ENCODE measurements at regions not wholly inside any gene's neighbourhood (a gene's known extent, or its start where the extent isn't known, plus 50 kb on each side); places are given as distances from the start of the nearest gene placed in this dataset.

DNA sequence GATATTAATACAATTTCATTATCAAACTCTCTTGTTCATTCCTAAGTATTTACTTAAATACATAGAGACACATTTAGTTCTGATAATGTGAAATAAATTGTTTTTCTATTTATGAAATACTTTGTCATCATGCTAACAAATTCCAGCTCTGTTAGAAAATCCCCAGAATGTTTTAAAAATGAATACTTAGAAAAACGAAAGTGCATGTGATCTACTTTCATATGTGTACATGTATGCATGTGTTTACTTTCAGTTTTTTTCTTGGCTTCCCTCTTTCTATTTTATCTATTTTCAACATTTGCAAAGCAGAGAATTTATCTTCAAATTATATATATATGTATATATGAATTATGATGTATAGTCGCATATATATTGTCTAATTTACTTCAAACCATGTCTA, 1110.0 kb upstream of the PCDH20 start:
- Histone ChIP-seq H3K4me3 (ENCODE audit: low read depth in 1 of 2, low read length in 2 of 2) (no peak overlapping the region), H3K9me3 (ENCODE audit: control insufficient read depth in 1 of 2, low read length in 2 of 2) (no peaks in the 10 kb centered on the region), H3K36me3 (ENCODE audit: control insufficient read depth in 1 of 2, insufficient read depth in 2 of 2, low read length in 2 of 2) (no peaks in the 10 kb centered on the region), H3K4me1 (ENCODE audit: control insufficient read depth in 1 of 2, insufficient read depth in 2 of 2, low read length in 2 of 2) (no peaks in the 10 kb centered on the region), H3K27ac (ENCODE audit: low read length) (no peak overlapping the region), H3K27me3 (ENCODE audit: low read depth, low read length) (no peaks in the 10 kb centered on the region)

- H3K36me3 ChIP-seq (ENCODE audit: control insufficient read depth in 1 of 2, insufficient read depth in 2 of 2, low read length in 2 of 2) = no peaks in the 10 kb centered on the region
- H3K27ac ChIP-seq (ENCODE audit: low read length) = no peak overlapping the region
- H3K4me1 ChIP-seq (ENCODE audit: control insufficient read depth in 1 of 2, insufficient read depth in 2 of 2, low read length in 2 of 2) = no peaks in the 10 kb centered on the region
- H3K4me3 ChIP-seq (ENCODE audit: low read depth in 1 of 2, low read length in 2 of 2) = no peak overlapping the region
- H3K27me3 ChIP-seq (ENCODE audit: low read depth, low read length) = no peaks in the 10 kb centered on the region
- H3K9me3 ChIP-seq (ENCODE audit: control insufficient read depth in 1 of 2, low read length in 2 of 2) = no peaks in the 10 kb centered on the region
Measured at GRCh38 chr13:62524498-62524897, 1108.8 kb upstream of the PCDH20 start.

- H3K4me3 ChIP-seq (ENCODE audit: low read depth in 1 of 2, low read length in 2 of 2) = no peak overlapping the region
- H3K27me3 ChIP-seq (ENCODE audit: low read depth, low read length) = no peaks in the 10 kb centered on the region
- H3K9me3 ChIP-seq (ENCODE audit: control insufficient read depth in 1 of 2, low read length in 2 of 2) = no peaks in the 10 kb centered on the region
- no peak overlapping the region for H3K27ac ChIP-seq (ENCODE audit: low read length)
- no peaks in the 10 kb centered on the region for H3K4me1 ChIP-seq (ENCODE audit: control insufficient read depth in 1 of 2, insufficient read depth in 2 of 2, low read length in 2 of 2)
- no peaks in the 10 kb centered on the region for H3K36me3 ChIP-seq (ENCODE audit: control insufficient read depth in 1 of 2, insufficient read depth in 2 of 2, low read length in 2 of 2)
Measured at GRCh38 chr13:62524061-62524460, 1108.4 kb upstream of the PCDH20 start.

GRCh38 chr13:62512194-62513141, 1096.8 kb upstream of the PCDH20 start:
- Histone ChIP-seq H3K36me3 (ENCODE audit: control insufficient read depth in 1 of 2, insufficient read depth in 2 of 2, low read length in 2 of 2) (no peaks in the 10 kb centered on the region), H3K9me3 (ENCODE audit: control insufficient read depth in 1 of 2, low read length in 2 of 2) (no peaks in the 10 kb centered on the region), H3K27ac (ENCODE audit: low read length) (no peak overlapping the region), H3K27me3 (ENCODE audit: low read depth, low read length) (no peaks in the 10 kb centered on the region), H3K4me3 (ENCODE audit: low read depth in 1 of 2, low read length in 2 of 2) (no peak overlapping the region), H3K4me1 (ENCODE audit: control insufficient read depth in 1 of 2, insufficient read depth in 2 of 2, low read length in 2 of 2) (no peaks in the 10 kb centered on the region)

- no peak overlapping the region for H3K4me3 ChIP-seq (ENCODE audit: low read depth in 1 of 2, low read length in 2 of 2)
- no peaks in the 10 kb centered on the region for H3K4me1 ChIP-seq (ENCODE audit: control insufficient read depth in 1 of 2, insufficient read depth in 2 of 2, low read length in 2 of 2)
- H3K9me3 ChIP-seq (ENCODE audit: control insufficient read depth in 1 of 2, low read length in 2 of 2) = no peaks in the 10 kb centered on the region
- no peaks in the 10 kb centered on the region for H3K36me3 ChIP-seq (ENCODE audit: control insufficient read depth in 1 of 2, insufficient read depth in 2 of 2, low read length in 2 of 2)
- no peaks in the 10 kb centered on the region for H3K27me3 ChIP-seq (ENCODE audit: low read depth, low read length)
- no peak overlapping the region for H3K27ac ChIP-seq (ENCODE audit: low read length)
Measured at GRCh38 chr13:62510906-62511655, 1095.4 kb upstream of the PCDH20 start.

DNA sequence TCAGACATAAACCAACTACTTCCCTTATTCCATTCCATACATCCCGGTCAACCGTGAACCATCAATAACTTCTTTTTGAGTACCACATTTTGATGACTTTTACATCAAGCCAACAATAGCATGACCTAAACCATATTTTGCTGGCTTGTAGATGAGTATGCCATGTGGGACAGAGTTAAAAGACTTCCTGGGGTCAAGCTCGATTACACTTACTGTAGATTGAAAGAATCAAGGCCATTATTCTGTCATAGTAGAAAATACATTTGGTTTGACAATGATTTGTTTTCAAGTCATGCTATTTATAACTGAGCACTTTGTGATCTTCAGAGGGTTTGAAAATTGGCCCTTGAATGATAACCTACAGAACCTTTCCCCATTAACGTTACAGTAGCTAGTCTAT, 1086.9 kb upstream of the PCDH20 start:
- H3K36me3 ChIP-seq (ENCODE audit: control insufficient read depth in 1 of 2, insufficient read depth in 2 of 2, low read length in 2 of 2) = no peaks in the 10 kb centered on the region
- no peak overlapping the region for H3K4me3 ChIP-seq (ENCODE audit: low read depth in 1 of 2, low read length in 2 of 2)
- H3K27ac ChIP-seq (ENCODE audit: low read length) = no peak overlapping the region
- no peaks in the 10 kb centered on the region for H3K27me3 ChIP-seq (ENCODE audit: low read depth, low read length)
- no peaks in the 10 kb centered on the region for H3K9me3 ChIP-seq (ENCODE audit: control insufficient read depth in 1 of 2, low read length in 2 of 2)
- H3K4me1 ChIP-seq (ENCODE audit: control insufficient read depth in 1 of 2, insufficient read depth in 2 of 2, low read length in 2 of 2) = no peaks in the 10 kb centered on the region

DNA sequence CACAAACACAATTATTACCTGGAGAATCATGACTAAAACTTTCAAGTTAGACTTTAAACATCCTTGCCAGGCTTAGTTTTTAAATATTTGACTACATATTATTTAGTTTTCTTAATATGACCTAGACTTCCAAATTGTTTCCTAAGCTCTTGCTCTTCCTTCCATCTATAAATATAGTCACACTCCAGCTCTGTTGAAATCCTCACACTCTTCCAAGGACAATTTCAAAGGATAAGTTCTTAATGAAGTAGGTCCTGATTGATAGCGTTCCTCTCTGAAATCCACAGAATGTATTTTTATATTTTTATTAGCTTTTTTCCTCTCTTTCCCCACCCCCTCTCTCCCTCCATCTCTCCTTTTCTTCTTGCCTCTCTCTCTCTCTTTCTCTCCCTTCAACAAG, 1074.1 kb upstream of the PCDH20 start:
- H3K27ac ChIP-seq (ENCODE audit: low read length) = no peak overlapping the region
- H3K27me3 ChIP-seq (ENCODE audit: low read depth, low read length) = no peaks in the 10 kb centered on the region
- no peak overlapping the region for H3K4me3 ChIP-seq (ENCODE audit: low read depth in 1 of 2, low read length in 2 of 2)
- no peaks in the 10 kb centered on the region for H3K4me1 ChIP-seq (ENCODE audit: control insufficient read depth in 1 of 2, insufficient read depth in 2 of 2, low read length in 2 of 2)
- no peaks in the 10 kb centered on the region for H3K36me3 ChIP-seq (ENCODE audit: control insufficient read depth in 1 of 2, insufficient read depth in 2 of 2, low read length in 2 of 2)
- no peaks in the 10 kb centered on the region for H3K9me3 ChIP-seq (ENCODE audit: control insufficient read depth in 1 of 2, low read length in 2 of 2)

DNA sequence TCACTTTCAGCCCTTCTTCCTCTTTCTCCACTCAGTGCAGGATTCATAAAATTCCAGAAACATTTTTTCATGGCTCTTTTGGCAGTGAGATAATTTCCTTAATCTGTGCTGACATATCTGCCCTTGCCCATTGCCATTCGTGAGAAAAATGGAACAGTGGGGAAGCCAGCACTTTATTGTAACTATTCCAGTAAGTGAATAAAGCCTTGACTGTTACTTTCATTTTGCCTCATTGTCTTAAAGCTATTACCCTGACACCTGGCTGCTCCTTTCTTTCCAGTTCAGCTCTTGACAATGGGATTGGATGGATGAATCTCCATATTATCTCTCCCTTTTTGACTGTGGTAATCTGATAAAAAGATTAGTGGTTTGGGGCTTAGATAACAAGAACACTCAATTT, 1068.1 kb upstream of the PCDH20 start:
- no peaks in the 10 kb centered on the region for H3K27me3 ChIP-seq (ENCODE audit: low read depth, low read length)
- H3K9me3 ChIP-seq (ENCODE audit: control insufficient read depth in 1 of 2, low read length in 2 of 2) = no peaks in the 10 kb centered on the region
- no peak overlapping the region for H3K27ac ChIP-seq (ENCODE audit: low read length)

DNA sequence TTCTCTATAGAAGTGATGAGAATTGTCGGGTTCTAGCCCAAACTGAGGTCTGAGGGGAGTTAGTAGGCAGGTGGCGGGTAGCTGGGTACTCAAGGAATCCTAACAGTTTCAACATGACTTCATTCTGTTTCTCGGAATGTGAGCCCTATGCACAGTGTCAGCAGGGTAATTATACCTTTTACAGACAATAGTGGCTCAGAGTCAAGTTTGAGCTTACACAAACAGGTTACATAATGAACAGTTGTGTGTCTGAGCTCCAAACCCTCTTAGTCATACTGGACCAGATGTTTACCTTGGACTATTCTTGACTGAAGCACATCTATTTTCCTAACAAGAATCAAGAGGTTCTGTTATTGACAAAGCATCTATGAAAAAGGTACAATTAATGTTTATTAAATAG, 1066.7 kb upstream of the PCDH20 start:
- Histone ChIP-seq H3K4me3 (ENCODE audit: low read depth in 1 of 2, low read length in 2 of 2) (no peak overlapping the region), H3K9me3 (ENCODE audit: control insufficient read depth in 1 of 2, low read length in 2 of 2) (no peaks in the 10 kb centered on the region), H3K27me3 (ENCODE audit: low read depth, low read length) (no peaks in the 10 kb centered on the region), H3K27ac (ENCODE audit: low read length) (no peak overlapping the region), H3K4me1 (ENCODE audit: control insufficient read depth in 1 of 2, insufficient read depth in 2 of 2, low read length in 2 of 2) (no peaks in the 10 kb centered on the region), H3K36me3 (ENCODE audit: control insufficient read depth in 1 of 2, insufficient read depth in 2 of 2, low read length in 2 of 2) (no peaks in the 10 kb centered on the region)

More for the DNA sequence above, 1068.1 kb upstream of the PCDH20 start:
- H3K4me3 ChIP-seq (ENCODE audit: low read depth in 1 of 2, low read length in 2 of 2) = no peak overlapping the region
- H3K36me3 ChIP-seq (ENCODE audit: control insufficient read depth in 1 of 2, insufficient read depth in 2 of 2, low read length in 2 of 2) = no peaks in the 10 kb centered on the region
- H3K4me1 ChIP-seq (ENCODE audit: control insufficient read depth in 1 of 2, insufficient read depth in 2 of 2, low read length in 2 of 2) = no peaks in the 10 kb centered on the region

GRCh38 chr13:62473944-62474237, 1058.2 kb upstream of the PCDH20 start:
- H3K27ac ChIP-seq (ENCODE audit: low read length) = no peak overlapping the region
- H3K4me3 ChIP-seq (ENCODE audit: low read depth in 1 of 2, low read length in 2 of 2) = no peak overlapping the region

DNA sequence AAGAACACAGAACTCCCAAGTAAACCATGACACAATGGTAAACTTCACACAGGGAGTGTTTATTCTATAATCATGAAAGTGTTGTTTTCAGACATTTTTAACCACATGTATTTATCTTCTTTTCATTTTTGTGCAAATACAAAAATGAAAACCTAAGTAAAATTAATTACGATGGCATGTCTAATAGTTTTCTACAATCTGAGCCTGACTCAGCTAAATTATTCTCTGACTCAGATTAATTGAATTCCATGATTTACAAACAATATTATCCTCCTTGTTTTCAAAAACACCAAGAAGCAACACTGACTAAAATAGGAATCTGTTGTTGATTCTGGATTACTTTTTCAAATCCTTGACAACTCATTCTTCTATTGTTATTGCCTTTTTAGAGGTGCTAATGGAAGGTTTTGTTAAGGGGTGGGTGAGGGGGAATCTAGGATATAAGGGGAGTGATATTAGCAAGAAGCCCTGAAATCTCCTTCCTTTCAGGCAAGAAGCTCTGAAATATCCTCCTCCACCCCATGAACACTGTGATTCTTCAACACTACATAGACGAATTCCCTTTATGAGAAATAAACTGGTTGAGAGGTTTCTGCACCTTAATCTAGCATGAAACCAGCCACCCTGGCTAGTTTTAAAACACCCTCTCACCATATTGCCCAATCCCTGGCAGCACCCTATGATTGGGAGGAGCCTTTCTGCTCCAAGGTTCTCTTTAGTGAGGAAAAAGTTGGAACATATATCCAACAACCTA, 1057.7 kb upstream of the PCDH20 start:
- H3K4me1 ChIP-seq (ENCODE audit: control insufficient read depth in 1 of 2, insufficient read depth in 2 of 2, low read length in 2 of 2) = no peaks in the 10 kb centered on the region
- no peaks in the 10 kb centered on the region for H3K36me3 ChIP-seq (ENCODE audit: control insufficient read depth in 1 of 2, insufficient read depth in 2 of 2, low read length in 2 of 2)
- no peak overlapping the region for H3K4me3 ChIP-seq (ENCODE audit: low read depth in 1 of 2, low read length in 2 of 2)
- H3K9me3 ChIP-seq (ENCODE audit: control insufficient read depth in 1 of 2, low read length in 2 of 2) = no peaks in the 10 kb centered on the region
- no peaks in the 10 kb centered on the region for H3K27me3 ChIP-seq (ENCODE audit: low read depth, low read length)
- no peak overlapping the region for H3K27ac ChIP-seq (ENCODE audit: low read length)

More at GRCh38 chr13:62473944-62474237, 1058.2 kb upstream of the PCDH20 start:
- Histone ChIP-seq H3K4me1 (ENCODE audit: control insufficient read depth in 1 of 2, insufficient read depth in 2 of 2, low read length in 2 of 2) (no peaks in the 10 kb centered on the region), H3K36me3 (ENCODE audit: control insufficient read depth in 1 of 2, insufficient read depth in 2 of 2, low read length in 2 of 2) (no peaks in the 10 kb centered on the region), H3K27me3 (ENCODE audit: low read depth, low read length) (no peaks in the 10 kb centered on the region), H3K9me3 (ENCODE audit: control insufficient read depth in 1 of 2, low read length in 2 of 2) (no peaks in the 10 kb centered on the region)

Measured in muscle layer of duodenum (tissue), 2 donors.